ENCODE measurements at regions not wholly inside any gene's neighbourhood (a gene's known extent, or its start where the extent isn't known, plus 50 kb on each side); places are given as distances from the start of the nearest gene placed in this dataset.

- no peak overlapping the region for H3K27ac ChIP-seq
- no peak for DNase-seq (ENCODE audit: low spot score)
- ChIA-PET POLR2A (ENCODE audit: low non-redundant PET) (no interaction called here), CTCF (no interaction called here)
- TF ChIP-seq CTCF (conservative IDR thresholded peaks at IDR 0.05; ENCODE audit: low read depth): no peak
Measured at GRCh38 chr3:102304550-102304949, 130.3 kb upstream of the ZPLD1 start.

GRCh38 chr3:102307442-102307841, 127.4 kb upstream of the ZPLD1 start:
- no peak for TF ChIP-seq CTCF (conservative IDR thresholded peaks at IDR 0.05; ENCODE audit: low read depth)
- CTCF ChIA-PET: no interaction called here
- POLR2A ChIA-PET (ENCODE audit: low non-redundant PET): no interaction called here
- H3K27ac ChIP-seq: no peak overlapping the region
- no peak for DNase-seq (ENCODE audit: low spot score)

- POLR2A ChIA-PET (ENCODE audit: low non-redundant PET): no interaction called here
- CTCF ChIA-PET: no interaction called here
- no peak for TF ChIP-seq CTCF (conservative IDR thresholded peaks at IDR 0.05; ENCODE audit: low read depth)
- no peak overlapping the region for H3K27ac ChIP-seq
- no peak for DNase-seq (ENCODE audit: low spot score)
Measured at GRCh38 chr3:102329066-102329465, 105.7 kb upstream of the ZPLD1 start.

GRCh38 chr3:102329561-102329960, 105.3 kb upstream of the ZPLD1 start:
- no peak overlapping the region for H3K27ac ChIP-seq
- ChIA-PET CTCF (no interaction called here), POLR2A (ENCODE audit: low non-redundant PET) (no interaction called here)
- DNase-seq (ENCODE audit: low spot score): no peak
- no peak for TF ChIP-seq CTCF (conservative IDR thresholded peaks at IDR 0.05; ENCODE audit: low read depth)

- TF ChIP-seq CTCF (conservative IDR thresholded peaks at IDR 0.05; ENCODE audit: low read depth): no peak
- ChIA-PET POLR2A (ENCODE audit: low non-redundant PET) (no interaction called here), CTCF (interaction anchor here (0.7 kb wide), 1 partner anchor 62 kb away, joined by 3 read pairs; no protein-coding TSS in a partner anchor)
- peak; percentile 35 for DNase-seq (ENCODE audit: low spot score)
- no peak overlapping the region for H3K27ac ChIP-seq
Measured at GRCh38 chr3:102332205-102332604, 102.6 kb upstream of the ZPLD1 start.

- ChIA-PET CTCF (no interaction called here), POLR2A (ENCODE audit: low non-redundant PET) (no interaction called here)
- H3K27ac ChIP-seq: no peak overlapping the region
- no peak for TF ChIP-seq CTCF (conservative IDR thresholded peaks at IDR 0.05; ENCODE audit: low read depth)
- no peak for DNase-seq (ENCODE audit: low spot score)
Measured at GRCh38 chr3:102332934-102333333, 101.9 kb upstream of the ZPLD1 start.

GRCh38 chr3:102336130-102336529, 98.7 kb upstream of the ZPLD1 start:
- TF ChIP-seq CTCF (conservative IDR thresholded peaks at IDR 0.05; ENCODE audit: low read depth): no peak
- H3K27ac ChIP-seq: no peak overlapping the region
- CTCF ChIA-PET: no interaction called here
- no peak for DNase-seq (ENCODE audit: low spot score)
- POLR2A ChIA-PET (ENCODE audit: low non-redundant PET): no interaction called here
